Caco-2 (cell line): ENCODE measurements at regions not wholly inside any gene's neighbourhood (a gene's known extent, or its start where the extent isn't known, plus 50 kb on each side); places are given as distances from the start of the nearest gene placed in this dataset.

ENCODE experiments used
- BruUV-seq: library from RNA; stranded (reverse); fragments of 400-500 nt; replicated peaks from 2 replicates; lab custom pipeline; 2021; lab: Mats Ljungman, UMichigan
- CTCF ChIA-PET: fragments of 300-600 bp; sonication (Branson Sonifier 250); formaldehyde crosslinking; loops from one replicate; lab custom pipeline; 2022; ENCODE audit warnings: antibody characterized with exemption; lab: Charles Lee
- POLR2A ChIA-PET: fragments of 300-600 bp; sonication (Branson Sonifier 250); formaldehyde crosslinking; loops from one replicate; lab custom pipeline; 2022; ENCODE audit warnings: antibody characterized with exemption; lab: Charles Lee
- DNase-seq, 2 experiments: peaks; one replicate each; pipeline versions ENCODE4 v3.0.0 to v3.0.0-alpha.2; 2020 to 2022
- H3K27me3 ChIP-seq: replicated peaks from 2 replicates; pipeline ENCODE4 v1.6.0; 2011; ENCODE audit warnings: low read length; ENCODE audit not compliant: control insufficient read depth, insufficient read depth
- H3K36me3 ChIP-seq: 2 replicates; pipeline ENCODE4 v1.5.1; 2011; ENCODE audit warnings: low read length; ENCODE audit not compliant: control insufficient read depth, insufficient read depth
- H3K4me1 ChIP-seq: fragments of 250-450 bp; sonication (Bioruptor Pico); 2 replicates; pipeline ENCODE4 v1.5.1; 2020; ENCODE audit warnings: mild to moderate bottlenecking
- H3K4me3 ChIP-seq: 2 replicates; pipeline ENCODE4 v1.5.1; 2011; ENCODE audit warnings: low read depth, mild to moderate bottlenecking, control low read depth, low read length
- H3K9me3 ChIP-seq: fragments of 250-450 bp; sonication (Bioruptor Pico); 2 replicates; pipeline ENCODE4 v1.5.1; 2020; ENCODE audit warnings: mild to moderate bottlenecking, moderate library complexity
- H3K27ac Mint-ChIP-seq: one replicate; pipeline ENCODE4 v1.8.0; 2022; ENCODE audit warnings: mixed read lengths; ENCODE audit not compliant: unreplicated experiment
- H3K27me3 Mint-ChIP-seq: one replicate; pipeline ENCODE4 v1.8.0; 2022; ENCODE audit warnings: mixed read lengths; ENCODE audit not compliant: insufficient read depth, unreplicated experiment
- H3K36me3 Mint-ChIP-seq: one replicate; pipeline ENCODE4 v1.8.0; 2022; ENCODE audit warnings: mild to moderate bottlenecking, mixed read lengths; ENCODE audit not compliant: insufficient read depth, unreplicated experiment
- H3K4me1 Mint-ChIP-seq: one replicate; pipeline ENCODE4 v1.8.0; 2022; ENCODE audit warnings: low read depth, mixed read lengths; ENCODE audit not compliant: unreplicated experiment
- H3K4me3 Mint-ChIP-seq: one replicate; pipeline ENCODE4 v1.8.0; 2022; ENCODE audit warnings: mild to moderate bottlenecking, moderate library complexity, mixed read lengths; ENCODE audit not compliant: unreplicated experiment
- H3K9me3 Mint-ChIP-seq: one replicate; pipeline ENCODE4 v1.8.0; 2022; ENCODE audit warnings: mixed read lengths; ENCODE audit not compliant: unreplicated experiment
- CTCF ChIP-seq, 2 experiments: fragments of 200-600 bp in 1 of 2; IDR thresholded peaks; 1 replicate in 1 of 2; 2 replicates in 1 of 2; pipeline versions ENCODE4 v1.5.1 to v1.8.0; 2011 to 2022; ENCODE audit warnings: antibody characterized with exemption in 1 of 2, control low read depth in 1 of 2, inconsistent platforms in 1 of 2, low read depth in 1 of 2, low read length in 1 of 2, mild to moderate bottlenecking in 1 of 2, moderate library complexity in 1 of 2; ENCODE audit not compliant: insufficient read depth in 1 of 2, severe bottlenecking in 1 of 2, unreplicated experiment in 1 of 2
- intact Hi-C: fragments of 100-400 bp; cut with micrococcal nuclease; formaldehyde crosslinking; loops from one replicate; pipeline ENCODE4 v1.10.0; 2022; ENCODE audit not compliant: unreplicated experiment

DNA sequence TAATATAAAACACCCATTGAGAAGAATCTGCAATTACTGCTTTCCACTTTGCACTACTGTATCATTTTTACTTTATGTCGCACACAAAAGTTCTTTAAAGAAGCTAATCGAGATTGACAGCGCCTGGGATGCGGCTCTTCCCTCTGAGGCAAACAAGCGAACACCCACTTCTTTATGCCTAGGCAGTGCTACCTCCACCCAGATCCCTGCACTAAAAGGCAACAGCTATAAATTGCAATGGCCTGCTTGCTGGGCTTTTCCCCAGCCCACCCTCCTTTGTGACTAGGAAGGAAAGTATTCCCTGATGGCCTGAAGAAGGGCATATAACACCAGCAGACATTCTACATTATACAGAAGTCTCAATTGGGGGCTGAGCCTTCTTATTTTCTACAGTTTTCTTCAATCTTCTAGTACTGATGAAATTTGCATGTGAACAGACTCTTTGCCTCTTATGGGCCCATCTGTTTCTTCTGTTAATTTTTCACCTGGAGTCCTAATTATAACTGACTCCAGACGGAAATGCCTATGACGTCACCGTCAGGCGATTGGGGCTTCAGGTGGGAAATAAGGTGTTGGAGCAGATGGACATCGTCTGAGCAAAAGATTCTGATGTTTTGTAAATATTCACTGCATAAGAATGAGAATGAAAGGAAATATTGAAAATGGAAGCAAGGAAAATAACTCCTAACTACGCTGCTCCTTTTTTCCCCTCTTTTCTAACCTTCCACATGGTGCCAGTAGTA is 138.9 kb upstream of the DCC start:
- CTCF ChIA-PET = no interaction called here
- H3K9me3 Mint-ChIP-seq = no peaks in the 10 kb centered on the region
- no TSS peak for BruUV-seq

GRCh38 chr18:52208646-52209045 is 131.4 kb upstream of the DCC start:
- Histone ChIP-seq H3K4me3 (no peak overlapping the region), H3K27me3 (no peaks in the 10 kb centered on the region), H3K36me3 (no peaks in the 10 kb centered on the region), H3K9me3 (no peaks in the 10 kb centered on the region), H3K4me1 (no peaks in the 10 kb centered on the region)
- intact Hi-C loops = no loop called here
- no TSS peak for BruUV-seq
- no peak for TF ChIP-seq CTCF (IDR thresholded peaks at IDR 0.05; ENCODE audit: insufficient read depth in 1 of 2, low read depth in 1 of 2, low read length in 1 of 2, severe bottlenecking in 1 of 2, unreplicated experiment in 1 of 2)
- ChIA-PET POLR2A (no interaction called here), CTCF (no interaction called here)
- no peaks in the 10 kb centered on the region for H3K4me1 Mint-ChIP-seq
- DNase-seq = no peak
- no peaks in the 10 kb centered on the region for H3K9me3 Mint-ChIP-seq
- H3K27ac Mint-ChIP-seq = no peak overlapping the region
- no peaks in the 10 kb centered on the region for H3K36me3 Mint-ChIP-seq
- H3K27me3 Mint-ChIP-seq = no peaks in the 10 kb centered on the region
- H3K4me3 Mint-ChIP-seq = no peak overlapping the region

More for the DNA sequence above, 138.9 kb upstream of the DCC start:
- POLR2A ChIA-PET = no interaction called here
- Histone ChIP-seq H3K9me3 (no peaks in the 10 kb centered on the region), H3K4me1 (no peaks in the 10 kb centered on the region), H3K27me3 (no peaks in the 10 kb centered on the region), H3K36me3 (no peaks in the 10 kb centered on the region), H3K4me3 (no peak overlapping the region)
- DNase-seq = no peak
- Mint-ChIP-seq H3K4me3 (no peak overlapping the region), H3K27ac (no peak overlapping the region), H3K27me3 (no peaks in the 10 kb centered on the region), H3K36me3 (no peaks in the 10 kb centered on the region), H3K4me1 (no peaks in the 10 kb centered on the region)
- no peak for TF ChIP-seq CTCF (IDR thresholded peaks at IDR 0.05; ENCODE audit: insufficient read depth in 1 of 2, low read depth in 1 of 2, low read length in 1 of 2, severe bottlenecking in 1 of 2, unreplicated experiment in 1 of 2)
- intact Hi-C loops = no loop called here

GRCh38 chr18:52216109-52216508 is 123.9 kb upstream of the DCC start:
- POLR2A ChIA-PET = no interaction called here
- Mint-ChIP-seq H3K36me3 (no peaks in the 10 kb centered on the region), H3K4me3 (no peak overlapping the region), H3K27me3 (no peaks in the 10 kb centered on the region), H3K27ac (no peak overlapping the region), H3K9me3 (no peaks in the 10 kb centered on the region), H3K4me1 (no peaks in the 10 kb centered on the region)
- no peak for DNase-seq
- no peaks in the 10 kb centered on the region for H3K4me1 ChIP-seq
- intact Hi-C loops = no loop called here
- BruUV-seq = no TSS peak
- no peak for TF ChIP-seq CTCF (IDR thresholded peaks at IDR 0.05; ENCODE audit: insufficient read depth in 1 of 2, low read depth in 1 of 2, low read length in 1 of 2, severe bottlenecking in 1 of 2, unreplicated experiment in 1 of 2)
- H3K9me3 ChIP-seq = no peaks in the 10 kb centered on the region
- CTCF ChIA-PET = no interaction called here
- H3K4me3 ChIP-seq = no peak overlapping the region
- no peaks in the 10 kb centered on the region for H3K27me3 ChIP-seq
- H3K36me3 ChIP-seq = no peaks in the 10 kb centered on the region
